Stimulated activated naive CD8-positive, alpha-beta T cell treated with anti-CD3 and anti-CD28 coated beads, Interleukin-15, Interleukin-2, amounts not matched to agents 100 U/mL and 50 U/mL, for 24 hours (primary cell): ENCODE measurements at regions not wholly inside any gene's neighbourhood (a gene's known extent, or its start where the extent isn't known, plus 50 kb on each side); places are given as distances from the start of the nearest gene placed in this dataset.

Experiments used
- ATAC-seq: fragments of 150-1000 bp; cut with Tn5 transposase; one replicate; pipeline ENCODE4 v1.10.0; 2021
- DNase-seq: peaks from one replicate; pipeline ENCODE4 v3.0.0; 2021

GRCh38 chr1:75079538-75080290 lies 54.5 kb upstream of the LHX8 start:
- no peak for ATAC-seq
- DNase-seq: no peak

- DNase-seq (no peak), ATAC-seq (no peak)
Measured at GRCh38 chr1:75083223-75083622, 51.0 kb upstream of the LHX8 start.

GRCh38 chr1:75083848-75084514 lies 50.2 kb upstream of the LHX8 start:
- ATAC-seq (no peak), DNase-seq (no peak)
